Gastroesophageal sphincter (tissue), 4 donors: ENCODE measurements at regions not wholly inside any gene's neighbourhood (a gene's known extent, or its start where the extent isn't known, plus 50 kb on each side); places are given as distances from the start of the nearest gene placed in this dataset.
A peak's percentile ranks its signal among the peaks of the same experiment; 100 is the strongest.

Experiments used
- ATAC-seq: fragments of 150-250 bp; one replicate; pipeline ENCODE4 v1.9.1; 2016; ENCODE audit warnings: mild to moderate bottlenecking, moderate library complexity
- H3K27ac ChIP-seq, 4 donors: fragments of 200-600 bp; sonication (generic) in 3 of 4; 1 replicate in 3 of 4; 2 replicates in 1 of 4; pipeline ENCODE4 v1.5.1; 2016 to 2019
- H3K27me3 ChIP-seq: fragments of 200-600 bp; sonication (generic); one replicate; pipeline ENCODE4 v1.5.1; 2019
- H3K36me3 ChIP-seq, 2 donors: fragments of 200-600 bp; sonication (generic); one replicate each; pipeline ENCODE4 v1.5.1; 2019; ENCODE audit warnings: control low read depth in 1 of 2
- H3K4me1 ChIP-seq, 3 donors: fragments of 200-600 bp; sonication (generic); 1 replicate in 2 of 3; 2 replicates in 1 of 3; pipeline ENCODE4 v1.5.1; 2016 to 2019; ENCODE audit warnings: control low read depth in 2 of 3
- H3K4me3 ChIP-seq, 2 donors: fragments of 200-600 bp; sonication (generic); one replicate each; pipeline ENCODE4 v1.5.1; 2019; ENCODE audit warnings: mild to moderate bottlenecking in 1 of 2, moderate library complexity in 1 of 2
- H3K9me3 ChIP-seq, 3 donors: fragments of 200-600 bp; sonication (generic); one replicate each; pipeline ENCODE4 v1.5.1; 2017 to 2019; ENCODE audit warnings: control low read depth in 2 of 3
- CTCF ChIP-seq, 4 experiments: fragments of 200-600 bp in 2 of 4; fragments of 450-650 bp in 2 of 4; sonication (generic) in 1 of 4; IDR thresholded peaks; one replicate each; pipeline ENCODE4 v1.5.1; 2017 to 2019; ENCODE audit warnings: antibody characterized with exemption in 4 of 4, mild to moderate bottlenecking in 2 of 4, moderate library complexity in 2 of 4
- EP300 ChIP-seq: sonication (generic); formaldehyde crosslinking; IDR thresholded peaks from one replicate; pipeline ENCODE4 v1.6.1; 2017; ENCODE audit warnings: antibody characterized with exemption, mild to moderate bottlenecking
- POLR2A ChIP-seq, 2 donors: fragments of 450-650 bp; IDR thresholded peaks; one replicate each; pipeline ENCODE4 v1.6.1; 2017; ENCODE audit warnings: antibody characterized with exemption in 2 of 2, mild to moderate bottlenecking in 2 of 2, moderate library complexity in 1 of 2
- POLR2AphosphoS5 ChIP-seq: sonication (generic); formaldehyde crosslinking; IDR thresholded peaks from one replicate; pipeline ENCODE4 v1.6.1; 2017; ENCODE audit warnings: antibody characterized with exemption
- WGBS, 2 donors: methylation state at CpG; one replicate each; pipeline ENCODE4 v1.1.5; 2018; ENCODE audit warnings: low coverage in 1 of 2; 5-methylcytosine and 5-hydroxymethylcytosine counted together

GRCh38 chr10:90222939-90223338, 521.5 kb downstream of the KIF20B start:
- H3K9me3 ChIP-seq, result no peaks in the 10 kb centered on the region
- no peaks in the 10 kb centered on the region for H3K36me3 ChIP-seq
- H3K27me3 ChIP-seq, result no peaks in the 10 kb centered on the region
- no peaks in the 10 kb centered on the region for H3K4me1 ChIP-seq
- H3K27ac ChIP-seq, result no peak overlapping the region
- 89 to 92% methylated on average over 3 to 5 of the region's 5 CpGs for WGBS, 2 donors
- no peak overlapping the region for H3K4me3 ChIP-seq
- ATAC-seq, result no peak
- TF ChIP-seq POLR2A (IDR thresholded peaks at IDR 0.05) (no peak), POLR2AphosphoS5 (no peak), CTCF (IDR thresholded peaks at IDR 0.05) (no peak), EP300 (no peak)

- Histone ChIP-seq H3K27ac (peak overlapping the region in 1 of 4 donors; percentile 4), H3K4me1 (no peaks in the 10 kb centered on the region), H3K36me3 (no peaks in the 10 kb centered on the region), H3K27me3 (no peaks in the 10 kb centered on the region), H3K9me3 (no peaks in the 10 kb centered on the region), H3K4me3 (no peak overlapping the region)
- WGBS, 2 donors, result 94% methylated on average over 2 of the region's 2 CpGs
- no peak for TF ChIP-seq POLR2A (IDR thresholded peaks at IDR 0.05)
- no peak for TF ChIP-seq EP300
- ATAC-seq, result peak; percentile 53
Observed at GRCh38 chr10:90224791-90225566, 523.6 kb downstream of the KIF20B start.

GRCh38 chr10:90226517-90226916, 525.1 kb downstream of the KIF20B start:
- TF ChIP-seq POLR2AphosphoS5, result no peak
- TF ChIP-seq CTCF (IDR thresholded peaks at IDR 0.05), result no peak
- no peak for TF ChIP-seq EP300
- TF ChIP-seq POLR2A (IDR thresholded peaks at IDR 0.05), result no peak
- Histone ChIP-seq H3K4me3 (no peak overlapping the region), H3K27ac (no peak overlapping the region), H3K27me3 (no peaks in the 10 kb centered on the region), H3K4me1 (no peaks in the 10 kb centered on the region), H3K36me3 (no peaks in the 10 kb centered on the region), H3K9me3 (no peaks in the 10 kb centered on the region)
- no peak for ATAC-seq
- WGBS, 2 donors, result 92 to 100% methylated on average over 1 to 3 of the region's 3 CpGs

GRCh38 chr10:90227217-90227656, 525.8 kb downstream of the KIF20B start:
- ATAC-seq, result no peak
- Histone ChIP-seq H3K4me1 (no peaks in the 10 kb centered on the region), H3K27ac (no peak overlapping the region), H3K36me3 (no peaks in the 10 kb centered on the region), H3K4me3 (no peak overlapping the region), H3K9me3 (no peaks in the 10 kb centered on the region), H3K27me3 (no peaks in the 10 kb centered on the region)
- no peak for TF ChIP-seq EP300
- TF ChIP-seq POLR2AphosphoS5, result no peak
- no peak for TF ChIP-seq POLR2A (IDR thresholded peaks at IDR 0.05)
- TF ChIP-seq CTCF (IDR thresholded peaks at IDR 0.05), result no peak
- 81 to 85% methylated on average over 2 of the region's 2 CpGs for WGBS, 2 donors

- ATAC-seq, result no peak
- 73 to 83% methylated on average over 2 of the region's 2 CpGs for WGBS, 2 donors
- no peak overlapping the region for H3K4me3 ChIP-seq
Observed at GRCh38 chr10:90227786-90228185, 526.4 kb downstream of the KIF20B start.

More at GRCh38 chr10:90227786-90228185, 526.4 kb downstream of the KIF20B start:
- Histone ChIP-seq H3K36me3 (no peaks in the 10 kb centered on the region), H3K9me3 (no peaks in the 10 kb centered on the region), H3K4me1 (no peaks in the 10 kb centered on the region), H3K27ac (no peak overlapping the region), H3K27me3 (no peaks in the 10 kb centered on the region)
- TF ChIP-seq POLR2A (IDR thresholded peaks at IDR 0.05) (no peak), POLR2AphosphoS5 (no peak), CTCF (IDR thresholded peaks at IDR 0.05) (no peak), EP300 (no peak)
